Lung (tissue), 11 donors: ENCODE measurements at regions not wholly inside any gene's neighbourhood (a gene's known extent, or its start where the extent isn't known, plus 50 kb on each side); places are given as distances from the start of the nearest gene placed in this dataset.

Experiments used
- ATAC-seq: fragments of 200-7000 bp; cut with Tn5 transposase; one replicate; pipeline ENCODE4 v1.9.1; 2020; ENCODE audit warnings: moderate number of reproducible peaks; ENCODE audit not compliant: insufficient read depth, low FRiP score
- DNase-seq, 3 donors: peaks; one replicate each; pipeline ENCODE4 v3.0.0-alpha.2; 2013 to 2017
- H3K27ac ChIP-seq, 2 donors: one replicate each; pipeline ENCODE4 v1.5.1; 2013; ENCODE audit warnings: mild to moderate bottlenecking in 2 of 2, moderate library complexity in 2 of 2, control low read depth in 1 of 2, inconsistent platforms in 1 of 2, low read depth in 1 of 2, low read length in 1 of 2
- H3K27me3 ChIP-seq, 3 donors: one replicate each; pipeline ENCODE4 v1.5.1; 2013; ENCODE audit warnings: low read length in 2 of 3; ENCODE audit not compliant: control insufficient read depth in 3 of 3, insufficient read depth in 3 of 3
- H3K36me3 ChIP-seq, 4 donors: one replicate each; pipeline ENCODE4 v1.5.1; 2013; ENCODE audit warnings: low read length in 4 of 4, mild to moderate bottlenecking in 1 of 4, moderate library complexity in 1 of 4; ENCODE audit not compliant: control insufficient read depth in 4 of 4, insufficient read depth in 4 of 4
- H3K4me1 ChIP-seq, 5 donors: one replicate each; pipeline ENCODE4 v1.5.1; 2013; ENCODE audit warnings: low read length in 5 of 5, mild to moderate bottlenecking in 2 of 5, moderate library complexity in 1 of 5; ENCODE audit not compliant: control insufficient read depth in 5 of 5, insufficient read depth in 5 of 5
- H3K4me3 ChIP-seq: one replicate; pipeline ENCODE4 v1.5.1; 2013; ENCODE audit warnings: mild to moderate bottlenecking, control low read depth, moderate library complexity
- H3K9ac ChIP-seq, 2 donors: one replicate each; pipeline ENCODE4 v1.5.1; 2013; ENCODE audit warnings: low read length in 2 of 2, control low read depth in 1 of 2; ENCODE audit not compliant: insufficient read depth in 1 of 2
- H3K9me3 ChIP-seq, 4 donors: one replicate each; pipeline ENCODE4 v1.5.1; 2013; ENCODE audit warnings: low read length in 3 of 4, mild to moderate bottlenecking in 1 of 4, moderate library complexity in 1 of 4; ENCODE audit not compliant: control insufficient read depth in 4 of 4, insufficient read depth in 3 of 4
- CTCF ChIP-seq: IDR thresholded peaks from 2 replicates; pipeline ENCODE4 v1.5.1; 2012; ENCODE audit warnings: mild to moderate bottlenecking; ENCODE audit errors: control extremely low read depth, extremely low read depth
- WGBS, 2 donors: extraction: QIAGEN DNeasy Blood & Tissue Kit; methylation state at CpG; one replicate each; pipeline ENCODE4 v1.1.7; 2013; 5-methylcytosine and 5-hydroxymethylcytosine counted together
- donor health status: control.
- donor health status: control.
- donor health status: Bipolar disorder and iron deficiency.
- donor health status: healthy.
- donor health status: DM: yes; HTN: yes; CAD: no.

GRCh38 chr19:56930647-56931535 lies 90.4 kb upstream of the PEG3 start:
- peaks cover 0 to 12% (median 0%) of the 10 kb centered on the region in 5 donors for H3K4me1 ChIP-seq
- peaks cover 0 to 20% (median 0%) of the 10 kb centered on the region in 4 donors for H3K9me3 ChIP-seq
- TF ChIP-seq CTCF: no peak
- peak in 2 of 3 donors; percentile 84 to 89 for DNase-seq
- WGBS, 2 donors: 47 to 66% methylated on average over 5 of the region's 5 CpGs
- no peaks in the 10 kb centered on the region for H3K36me3 ChIP-seq
- H3K27ac ChIP-seq: no peak overlapping the region
- H3K4me3 ChIP-seq: no peak overlapping the region
- H3K9ac ChIP-seq: no peak overlapping the region
- H3K27me3 ChIP-seq: peaks cover 0 to 21% (median 11%) of the 10 kb centered on the region in 3 donors
- ATAC-seq: no peak

GRCh38 chr19:56933014-56933705 lies 92.6 kb upstream of the PEG3 start:
- peaks cover 0 to 17% (median 5%) of the 10 kb centered on the region in 3 donors for H3K27me3 ChIP-seq
- no peak for DNase-seq
- no peak overlapping the region for H3K4me3 ChIP-seq
- no peak for TF ChIP-seq CTCF
- H3K4me1 ChIP-seq: peaks cover 0 to 12% (median 0%) of the 10 kb centered on the region in 5 donors
- no peak overlapping the region for H3K9ac ChIP-seq
- WGBS, 2 donors: 67 to 80% methylated on average over 13 of the region's 13 CpGs
- H3K36me3 ChIP-seq: no peaks in the 10 kb centered on the region
- no peak overlapping the region for H3K27ac ChIP-seq
- no peak for ATAC-seq
- H3K9me3 ChIP-seq: peaks cover 0 to 16% (median 0%) of the 10 kb centered on the region in 4 donors

- Histone ChIP-seq H3K27me3 (peaks cover 0 to 16% (median 5%) of the 10 kb centered on the region in 3 donors), H3K4me1 (peaks cover 0 to 12% (median 0%) of the 10 kb centered on the region in 5 donors), H3K9me3 (peaks cover 0 to 13% (median 0%) of the 10 kb centered on the region in 4 donors), H3K27ac (no peak overlapping the region), H3K4me3 (no peak overlapping the region), H3K36me3 (no peaks in the 10 kb centered on the region), H3K9ac (no peak overlapping the region)
- no peak for DNase-seq
- 79% methylated on average over 9 of the region's 9 CpGs for WGBS, 2 donors
- ATAC-seq: no peak
- TF ChIP-seq CTCF: no peak
These were observed 94.0 kb upstream of the PEG3 start for GRCh38 chr19:56934438-56935090.
